ENCODE measurements at regions not wholly inside any gene's neighbourhood (a gene's known extent, or its start where the extent isn't known, plus 50 kb on each side); places are given as distances from the start of the nearest gene placed in this dataset.

DNA sequence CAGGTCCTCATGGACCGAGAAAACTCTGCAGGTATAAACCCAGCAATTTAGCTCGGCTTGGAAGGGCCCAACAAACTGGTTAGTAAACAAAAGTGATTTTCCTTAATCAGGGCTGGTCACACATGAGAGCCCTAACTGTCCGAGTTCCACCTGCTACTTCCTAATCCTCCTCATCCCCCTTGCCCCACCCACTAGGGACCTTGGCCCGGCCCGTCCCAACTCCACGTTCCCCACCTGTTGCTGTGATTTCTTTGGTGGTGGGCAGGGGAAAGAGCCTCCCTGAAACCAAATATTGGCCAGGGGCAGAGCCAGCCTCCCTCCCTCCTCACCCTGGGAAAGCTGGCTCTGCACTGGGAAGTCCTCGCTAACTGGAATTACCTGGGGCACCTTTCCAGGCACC lies 304.2 kb upstream of the PROX1 start:
- TF ChIP-seq, protein P1, sequence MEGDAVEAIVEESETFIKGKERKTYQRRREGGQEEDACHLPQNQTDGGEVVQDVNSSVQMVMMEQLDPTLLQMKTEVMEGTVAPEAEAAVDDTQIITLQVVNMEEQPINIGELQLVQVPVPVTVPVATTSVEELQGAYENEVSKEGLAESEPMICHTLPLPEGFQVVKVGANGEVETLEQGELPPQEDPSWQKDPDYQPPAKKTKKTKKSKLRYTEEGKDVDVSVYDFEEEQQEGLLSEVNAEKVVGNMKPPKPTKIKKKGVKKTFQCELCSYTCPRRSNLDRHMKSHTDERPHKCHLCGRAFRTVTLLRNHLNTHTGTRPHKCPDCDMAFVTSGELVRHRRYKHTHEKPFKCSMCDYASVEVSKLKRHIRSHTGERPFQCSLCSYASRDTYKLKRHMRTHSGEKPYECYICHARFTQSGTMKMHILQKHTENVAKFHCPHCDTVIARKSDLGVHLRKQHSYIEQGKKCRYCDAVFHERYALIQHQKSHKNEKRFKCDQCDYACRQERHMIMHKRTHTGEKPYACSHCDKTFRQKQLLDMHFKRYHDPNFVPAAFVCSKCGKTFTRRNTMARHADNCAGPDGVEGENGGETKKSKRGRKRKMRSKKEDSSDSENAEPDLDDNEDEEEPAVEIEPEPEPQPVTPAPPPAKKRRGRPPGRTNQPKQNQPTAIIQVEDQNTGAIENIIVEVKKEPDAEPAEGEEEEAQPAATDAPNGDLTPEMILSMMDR (IDR thresholded peaks at IDR 0.05): no peak
- TF ChIP-seq POLR2AphosphoS5 (IDR thresholded peaks at IDR 0.05; ENCODE audit: insufficient read depth in 1 of 2, low read depth in 1 of 2): no peak
